B cell (primary cell): ENCODE measurements at regions not wholly inside any gene's neighbourhood (a gene's known extent, or its start where the extent isn't known, plus 50 kb on each side); places are given as distances from the start of the nearest gene placed in this dataset. TPM values are rescaled to one million over a fixed set of nuclear protein-coding genes. Genes with fewer than 3 reads are reported as not detected.

Experiments
- ATAC-seq: fragments of 200-7000 bp; cut with Tn5 transposase; one replicate; pipeline ENCODE4 v1.10.0; 2021; ENCODE audit warnings: low read depth, mild to moderate bottlenecking, moderate number of reproducible peaks, moderate library complexity
- CTCF ChIA-PET: fragments of 350-600 bp; sonication (Branson Sonifier 250); formaldehyde crosslinking; loops from one replicate; lab custom pipeline; 2021; ENCODE audit warnings: antibody characterized with exemption, inconsistent platforms; lab: Charles Lee
- POLR2A ChIA-PET: fragments of 350-600 bp; sonication (Branson Sonifier 250); formaldehyde crosslinking; loops from one replicate; lab custom pipeline; 2021; ENCODE audit warnings: antibody characterized with exemption; lab: Charles Lee
- DNase-seq: peaks from one replicate; pipeline ENCODE4 v3.0.0; 2013
- H2AFZ ChIP-seq: 2 replicates; pipeline ENCODE4 v1.6.1; 2012; ENCODE audit warnings: mild to moderate bottlenecking, low read depth, low read length; ENCODE audit not compliant: insufficient read depth, poor library complexity, severe bottlenecking
- H3K27ac ChIP-seq, 2 donors: 1 replicate in 1 of 2; 2 replicates in 1 of 2; pipeline ENCODE4 v1.5.1; 2012 to 2013; ENCODE audit warnings: low read length in 2 of 2, mild to moderate bottlenecking in 2 of 2, moderate library complexity in 1 of 2
- H3K27me3 ChIP-seq, 4 experiments: fragments of 200-600 bp in 1 of 4; sonication (generic) in 1 of 4; replicated peaks in 1 of 4; 1 replicate in 2 of 4; 2 replicates in 2 of 4; pipeline versions ENCODE4 v1.6.1 to v1.7.0; 2013 to 2016; ENCODE audit warnings: low read length in 3 of 4, mild to moderate bottlenecking in 2 of 4, mixed read lengths in 1 of 4, moderate library complexity in 1 of 4; ENCODE audit not compliant: insufficient read depth in 4 of 4, control insufficient read depth in 3 of 4; ENCODE audit errors: control extremely low read depth in 1 of 4
- H3K36me3 ChIP-seq, 2 experiments: replicated peaks in 1 of 2; 1 replicate in 1 of 2; 2 replicates in 1 of 2; pipeline versions ENCODE4 v1.6.1 to v1.7.1; 2013; ENCODE audit warnings: low read length in 1 of 2; ENCODE audit not compliant: insufficient read depth in 2 of 2, control insufficient read depth in 1 of 2; ENCODE audit errors: control extremely low read depth in 1 of 2, extremely low read depth in 1 of 2
- H3K4me1 ChIP-seq, 2 donors: fragments of 200-600 bp in 1 of 2; sonication (generic) in 1 of 2; 1 replicate in 1 of 2; 2 replicates in 1 of 2; pipeline versions ENCODE4 v1.5.1 to v1.6.1; 2013 to 2017; ENCODE audit warnings: low read length in 2 of 2; ENCODE audit not compliant: control insufficient read depth in 2 of 2, insufficient read depth in 2 of 2
- H3K4me2 ChIP-seq: replicated peaks from 2 replicates; pipeline ENCODE3; 2012; ENCODE audit warnings: mild to moderate bottlenecking, low read depth, low read length; ENCODE audit not compliant: poor library complexity, severe bottlenecking
- H3K4me3 ChIP-seq, 5 experiments: fragments of 200-600 bp in 1 of 5; sonication (generic) in 1 of 5; 1 replicate in 3 of 5; 2 replicates in 2 of 5; pipeline versions ENCODE4 v1.5.1 to v1.7.0; 2011 to 2016; ENCODE audit warnings: low read length in 4 of 5, mild to moderate bottlenecking in 4 of 5, low read depth in 2 of 5, control low read depth in 1 of 5, moderate library complexity in 1 of 5; ENCODE audit not compliant: insufficient read depth in 1 of 5; ENCODE audit errors: control extremely low read depth in 1 of 5, extremely low read depth in 1 of 5
- H3K79me2 ChIP-seq: fragments of 200-600 bp; sonication (generic); one replicate; pipeline ENCODE4 v1.6.0; 2016; ENCODE audit warnings: low read length; ENCODE audit not compliant: control insufficient read depth, insufficient read depth
- H3K9ac ChIP-seq: fragments of 200-600 bp; sonication (generic); 2 replicates; pipeline ENCODE4 v1.6.1; 2017; ENCODE audit warnings: mild to moderate bottlenecking, low read length, moderate library complexity
- H3K9me3 ChIP-seq, 3 donors: one replicate each; pipeline versions ENCODE4 v1.6.1 to v1.7.1; 2013; ENCODE audit warnings: low read length in 2 of 3; ENCODE audit not compliant: control insufficient read depth in 2 of 3, insufficient read depth in 1 of 3; ENCODE audit errors: control extremely low read depth in 1 of 3
- H4K20me1 ChIP-seq: 2 replicates; pipeline ENCODE4 v1.6.0; 2012; ENCODE audit warnings: mild to moderate bottlenecking, low read length; ENCODE audit not compliant: insufficient read depth, control insufficient read depth, poor library complexity, severe bottlenecking
- H3K27ac Mint-ChIP-seq: one replicate; pipeline ENCODE4 v1.8.0; 2021; ENCODE audit warnings: mixed read lengths
- H3K27me3 Mint-ChIP-seq: one replicate; pipeline ENCODE4 v1.8.0; 2021; ENCODE audit warnings: mixed read lengths
- H3K4me1 Mint-ChIP-seq: one replicate; pipeline ENCODE4 v1.8.0; 2021; ENCODE audit warnings: mixed read lengths
- H3K4me3 Mint-ChIP-seq: one replicate; pipeline ENCODE4 v1.8.0; 2021; ENCODE audit warnings: mixed read lengths
- H3K9me3 Mint-ChIP-seq: one replicate; pipeline ENCODE4 v1.8.0; 2022; ENCODE audit warnings: mixed read lengths; ENCODE audit not compliant: insufficient read depth
- CTCF ChIP-seq: fragments of 200-600 bp; IDR thresholded peaks from one replicate; pipeline ENCODE4 v1.8.0; 2022; ENCODE audit warnings: antibody characterized with exemption, mild to moderate bottlenecking
- EZH2 ChIP-seq: IDR thresholded peaks from 2 replicates; pipeline ENCODE4 v1.6.1; 2012; ENCODE audit warnings: borderline replicate concordance, low read depth, mild to moderate bottlenecking, moderate library complexity, low read length; ENCODE audit not compliant: insufficient read depth, poor library complexity, severe bottlenecking
- WGBS: methylation state at CpG from one replicate; pipeline ENCODE4 v1.1.5; 2013; ENCODE audit warnings: missing lambda C conversion rate; ENCODE audit not compliant: insufficient coverage; 5-methylcytosine and 5-hydroxymethylcytosine counted together
- intact Hi-C: fragments of 100-400 bp; cut with micrococcal nuclease; formaldehyde crosslinking; loops from one replicate; pipeline ENCODE4 v1.10.0; 2022
- small RNA-seq: library from RNA; depleted of rRNA; stranded (forward); fragments of <200 nt; gene quantifications from one replicate; pipeline ENCODE3, GENCODE V24; 2012; ENCODE audit warnings: low replicate concordance, low read depth; ENCODE audit not compliant: insufficient read length

GRCh38 chr2:51085420-51086068, 53.6 kb upstream of the NRXN1 start:
- no peaks in the 10 kb centered on the region for H3K9me3 Mint-ChIP-seq
- no peaks in the 10 kb centered on the region for H3K4me1 ChIP-seq
- H3K36me3 ChIP-seq, result no peaks in the 10 kb centered on the region
- no peak for TF ChIP-seq CTCF
- no peak for TF ChIP-seq EZH2
- DNase-seq (no peak), ATAC-seq (no peak)
- no peak overlapping the region for H3K4me3 ChIP-seq
- no peak overlapping the region for H3K9ac ChIP-seq
- H3K79me2 ChIP-seq, result no peaks in the 10 kb centered on the region
- no peak overlapping the region for H3K4me2 ChIP-seq
- H3K27me3 Mint-ChIP-seq, result no peaks in the 10 kb centered on the region
- H3K27ac Mint-ChIP-seq, result no peak overlapping the region
- WGBS, result no CpG with 5 or more reads among the region's 3 CpGs
- POLR2A ChIA-PET, result no interaction called here
- no peak overlapping the region for H2AFZ ChIP-seq
- no peaks in the 10 kb centered on the region for H3K4me1 Mint-ChIP-seq
- no peak overlapping the region for H3K27ac ChIP-seq
- CTCF ChIA-PET, result no interaction called here
- H3K4me3 Mint-ChIP-seq, result no peak overlapping the region
- intact Hi-C loops, result no loop called here
- H3K9me3 ChIP-seq, result peaks cover 0 to 2% (median 0%) of the 10 kb centered on the region in 3 donors
- no peaks in the 10 kb centered on the region for H4K20me1 ChIP-seq
- no peaks in the 10 kb centered on the region for H3K27me3 ChIP-seq

- ATAC-seq (no peak), DNase-seq (no peak)
- Histone ChIP-seq H3K27ac (no peak overlapping the region), H3K4me1 (no peaks in the 10 kb centered on the region), H3K9me3 (peaks cover 0 to 2% (median 0%) of the 10 kb centered on the region in 3 donors), H2AFZ (no peak overlapping the region), H4K20me1 (no peaks in the 10 kb centered on the region), H3K4me2 (no peak overlapping the region), H3K9ac (no peak overlapping the region), H3K27me3 (no peaks in the 10 kb centered on the region), H3K36me3 (no peaks in the 10 kb centered on the region), H3K79me2 (no peaks in the 10 kb centered on the region), H3K4me3 (no peak overlapping the region)
- ChIA-PET POLR2A (no interaction called here), CTCF (no interaction called here)
- TF ChIP-seq CTCF, result no peak
- no peak for TF ChIP-seq EZH2
- no peaks in the 10 kb centered on the region for H3K27me3 Mint-ChIP-seq
- no peaks in the 10 kb centered on the region for H3K4me1 Mint-ChIP-seq
- 91% methylated on average over 2 of the region's 2 CpGs for WGBS
- H3K4me3 Mint-ChIP-seq, result no peak overlapping the region
- H3K9me3 Mint-ChIP-seq, result no peaks in the 10 kb centered on the region
- H3K27ac Mint-ChIP-seq, result no peak overlapping the region
- intact Hi-C loops, result no loop called here
Observed at GRCh38 chr2:51084750-51085149, 52.8 kb upstream of the NRXN1 start.

Small RNA genes in the stretch of these regions (small RNA-seq; reads per million reads assigned to genes)
- gene AC010967.3, result not detected
- gene AC069157.1, result not detected
- gene AC097463.2, result not detected
- not detected for gene CRYGGP
- gene MIR4431, result not detected
- not detected for gene RF00019
- not detected for gene RF00424
- not detected for gene RNU6-997P
